SK-N-SH treated with all-trans-retinoic acid at 6 μM for 48 hours (cell line): ENCODE measurements at regions not wholly inside any gene's neighbourhood (a gene's known extent, or its start where the extent isn't known, plus 50 kb on each side); places are given as distances from the start of the nearest gene placed in this dataset.
A peak's percentile ranks its signal among the peaks of the same experiment; 100 is the strongest.

ENCODE experiments used
- ATAC-seq: fragments of 200-7000 bp; cut with Tn5 transposase; 3 replicates; pipeline ENCODE4 v1.9.1; 2020; ENCODE audit warnings: mild to moderate bottlenecking, moderate library complexity
- ARNTL ChIP-seq: fragments of 450-650 bp; formaldehyde crosslinking; IDR thresholded peaks from 2 replicates; pipeline ENCODE4 v1.5.0; 2020; ENCODE audit warnings: low read depth, mild to moderate bottlenecking, moderate library complexity, borderline replicate concordance
- BACH2 ChIP-seq: fragments of 250-450 bp; sonication (Bioruptor Pico); IDR thresholded peaks from 2 replicates; pipeline ENCODE4 v1.9.0; 2021; ENCODE audit warnings: mild to moderate bottlenecking, borderline replicate concordance
- CSDC2 ChIP-seq: fragments of 250-450 bp; sonication (Bioruptor Pico); IDR thresholded peaks from 2 replicates; pipeline ENCODE4 v1.5.0; 2020; ENCODE audit warnings: mild to moderate bottlenecking, moderate library complexity
- ESRRG ChIP-seq: fragments of 250-450 bp; sonication (Bioruptor Pico); IDR thresholded peaks from 2 replicates; pipeline ENCODE4 v1.6.1; 2021; ENCODE audit warnings: mild to moderate bottlenecking
- ISL1 ChIP-seq: fragments of 250-450 bp; sonication (Bioruptor Pico); IDR thresholded peaks from 2 replicates; pipeline ENCODE4 v2.1.2; 2022; ENCODE audit warnings: mild to moderate bottlenecking, moderate library complexity
- PPARA ChIP-seq: fragments of 250-450 bp; sonication (Bioruptor Pico); IDR thresholded peaks from 2 replicates; pipeline ENCODE4 v1.5.0; 2020; ENCODE audit warnings: mild to moderate bottlenecking, borderline replicate concordance
- SNAI2 ChIP-seq: fragments of 250-450 bp; sonication (Bioruptor Pico); IDR thresholded peaks from 2 replicates; pipeline ENCODE4 v1.5.0; 2020; ENCODE audit warnings: mild to moderate bottlenecking, moderate library complexity
- TCF4 ChIP-seq: fragments of 250-450 bp; sonication (Bioruptor Pico); IDR thresholded peaks from 2 replicates; pipeline ENCODE4 v1.8.0; 2021; ENCODE audit warnings: mild to moderate bottlenecking, moderate library complexity, borderline replicate concordance
- TOX ChIP-seq: fragments of 250-450 bp; sonication (Bioruptor Pico); IDR thresholded peaks from 2 replicates; pipeline ENCODE4 v1.8.0; 2021; ENCODE audit warnings: mild to moderate bottlenecking, moderate library complexity, borderline replicate concordance
- ZC3H10 ChIP-seq: fragments of 250-450 bp; sonication (Bioruptor Pico); IDR thresholded peaks from 2 replicates; pipeline ENCODE4 v1.5.1; 2021; ENCODE audit warnings: mild to moderate bottlenecking, moderate library complexity
- ZFP3 ChIP-seq: fragments of 250-450 bp; sonication (Bioruptor Pico); IDR thresholded peaks from 2 replicates; pipeline ENCODE4 v1.5.0; 2020; ENCODE audit warnings: mild to moderate bottlenecking, moderate library complexity
- ZFP30 ChIP-seq: fragments of 450-650 bp; formaldehyde crosslinking; IDR thresholded peaks from 2 replicates; pipeline ENCODE4 v1.5.0; 2022; ENCODE audit warnings: mild to moderate bottlenecking, moderate library complexity
- ZNF70 ChIP-seq: fragments of 450-650 bp; formaldehyde crosslinking; IDR thresholded peaks from 2 replicates; pipeline ENCODE4 v1.5.0; 2020; ENCODE audit warnings: mild to moderate bottlenecking, moderate library complexity
- ZNF8 ChIP-seq: fragments of 450-650 bp; formaldehyde crosslinking; IDR thresholded peaks from 2 replicates; pipeline ENCODE4 v1.5.0; 2020; ENCODE audit warnings: mild to moderate bottlenecking, moderate library complexity
- TF ChIP-seq, protein P1 (sequence below): fragments of 250-450 bp; sonication (Bioruptor Pico); IDR thresholded peaks from 2 replicates; pipeline ENCODE4 v1.5.0; 2020; ENCODE audit warnings: mild to moderate bottlenecking, moderate library complexity
- TF ChIP-seq, protein P2 (sequence below): fragments of 250-450 bp; sonication (Bioruptor Pico); IDR thresholded peaks from 2 replicates; pipeline ENCODE4 v1.5.1; 2020; ENCODE audit warnings: low read depth, mild to moderate bottlenecking, moderate library complexity
- TF ChIP-seq, protein P3 (sequence below): fragments of 250-450 bp; sonication (Bioruptor Pico); IDR thresholded peaks from 2 replicates; pipeline ENCODE4 v1.8.0; 2021; ENCODE audit warnings: low read depth, mild to moderate bottlenecking, moderate library complexity, borderline replicate concordance
- TF ChIP-seq, protein P4 (sequence below): fragments of 250-450 bp; sonication (Bioruptor Pico); IDR thresholded peaks from 2 replicates; pipeline ENCODE4 v1.5.1; 2021; ENCODE audit warnings: mild to moderate bottlenecking, moderate library complexity
- TF ChIP-seq, protein P5 (sequence below): fragments of 250-450 bp; sonication (Bioruptor Pico); IDR thresholded peaks from 2 replicates; pipeline ENCODE4 v1.8.0; 2020; ENCODE audit warnings: mild to moderate bottlenecking, moderate library complexity, borderline replicate concordance

DNA sequence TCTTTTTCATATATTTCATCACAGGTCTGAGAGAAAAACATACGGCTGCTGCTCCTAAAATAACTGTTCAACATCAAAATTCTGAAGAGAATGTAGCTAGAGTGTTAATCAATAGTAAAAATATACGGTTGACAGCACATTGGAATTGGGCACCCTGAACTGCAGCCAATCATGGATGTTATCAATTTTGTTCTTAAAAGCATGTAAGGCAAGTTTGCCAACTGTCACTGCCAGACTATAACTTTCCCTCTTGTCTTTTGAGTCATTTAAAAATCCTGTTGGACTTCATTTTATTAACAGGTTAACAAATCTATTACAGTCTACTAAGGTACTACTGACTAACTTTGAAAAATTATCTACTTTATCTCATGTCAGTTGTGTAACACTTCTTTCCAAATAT, 592.8 kb downstream of the HACE1 start:
- no peak for ATAC-seq
- TF ChIP-seq ZNF8 (CRISPR knock-in tag): no peak
- TF ChIP-seq ISL1: peak; percentile 79

DNA sequence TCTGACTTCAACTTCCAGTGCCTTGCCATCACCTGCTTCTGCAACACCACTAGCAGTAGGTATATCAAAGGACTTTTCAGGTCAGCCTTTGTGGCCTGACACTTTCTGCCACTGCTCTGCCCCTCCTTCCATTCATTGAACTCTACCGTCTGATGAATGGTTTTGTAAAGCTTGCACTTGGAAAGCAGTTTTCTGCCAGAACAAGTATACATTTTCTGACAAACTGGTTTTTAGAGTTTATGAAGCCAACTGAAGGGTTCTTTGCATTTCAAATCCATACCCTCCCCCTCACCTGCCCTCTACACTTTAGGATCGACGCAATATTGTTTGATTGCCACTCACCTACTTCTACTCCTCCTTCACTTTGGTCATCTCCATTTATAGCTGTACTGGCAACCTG, 603.1 kb downstream of the HACE1 start:
- no peak for ATAC-seq
- TF ChIP-seq ESRRG (CRISPR knock-in tag): no peak
- TF ChIP-seq, protein P1, sequence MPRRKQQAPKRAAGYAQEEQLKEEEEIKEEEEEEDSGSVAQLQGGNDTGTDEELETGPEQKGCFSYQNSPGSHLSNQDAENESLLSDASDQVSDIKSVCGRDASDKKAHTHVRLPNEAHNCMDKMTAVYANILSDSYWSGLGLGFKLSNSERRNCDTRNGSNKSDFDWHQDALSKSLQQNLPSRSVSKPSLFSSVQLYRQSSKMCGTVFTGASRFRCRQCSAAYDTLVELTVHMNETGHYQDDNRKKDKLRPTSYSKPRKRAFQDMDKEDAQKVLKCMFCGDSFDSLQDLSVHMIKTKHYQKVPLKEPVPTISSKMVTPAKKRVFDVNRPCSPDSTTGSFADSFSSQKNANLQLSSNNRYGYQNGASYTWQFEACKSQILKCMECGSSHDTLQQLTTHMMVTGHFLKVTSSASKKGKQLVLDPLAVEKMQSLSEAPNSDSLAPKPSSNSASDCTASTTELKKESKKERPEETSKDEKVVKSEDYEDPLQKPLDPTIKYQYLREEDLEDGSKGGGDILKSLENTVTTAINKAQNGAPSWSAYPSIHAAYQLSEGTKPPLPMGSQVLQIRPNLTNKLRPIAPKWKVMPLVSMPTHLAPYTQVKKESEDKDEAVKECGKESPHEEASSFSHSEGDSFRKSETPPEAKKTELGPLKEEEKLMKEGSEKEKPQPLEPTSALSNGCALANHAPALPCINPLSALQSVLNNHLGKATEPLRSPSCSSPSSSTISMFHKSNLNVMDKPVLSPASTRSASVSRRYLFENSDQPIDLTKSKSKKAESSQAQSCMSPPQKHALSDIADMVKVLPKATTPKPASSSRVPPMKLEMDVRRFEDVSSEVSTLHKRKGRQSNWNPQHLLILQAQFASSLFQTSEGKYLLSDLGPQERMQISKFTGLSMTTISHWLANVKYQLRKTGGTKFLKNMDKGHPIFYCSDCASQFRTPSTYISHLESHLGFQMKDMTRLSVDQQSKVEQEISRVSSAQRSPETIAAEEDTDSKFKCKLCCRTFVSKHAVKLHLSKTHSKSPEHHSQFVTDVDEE (CRISPR knock-in tag): no peak
- no peak for TF ChIP-seq PPARA (CRISPR knock-in tag)
- TF ChIP-seq BACH2 (CRISPR knock-in tag): no peak
- TF ChIP-seq, protein P2, sequence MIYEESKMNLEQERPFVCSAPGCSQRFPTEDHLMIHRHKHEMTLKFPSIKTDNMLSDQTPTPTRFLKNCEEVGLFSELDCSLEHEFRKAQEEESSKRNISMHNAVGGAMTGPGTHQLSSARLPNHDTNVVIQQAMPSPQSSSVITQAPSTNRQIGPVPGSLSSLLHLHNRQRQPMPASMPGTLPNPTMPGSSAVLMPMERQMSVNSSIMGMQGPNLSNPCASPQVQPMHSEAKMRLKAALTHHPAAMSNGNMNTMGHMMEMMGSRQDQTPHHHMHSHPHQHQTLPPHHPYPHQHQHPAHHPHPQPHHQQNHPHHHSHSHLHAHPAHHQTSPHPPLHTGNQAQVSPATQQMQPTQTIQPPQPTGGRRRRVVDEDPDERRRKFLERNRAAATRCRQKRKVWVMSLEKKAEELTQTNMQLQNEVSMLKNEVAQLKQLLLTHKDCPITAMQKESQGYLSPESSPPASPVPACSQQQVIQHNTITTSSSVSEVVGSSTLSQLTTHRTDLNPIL: no peak
- TF ChIP-seq ISL1: no peak
- TF ChIP-seq ZFP30 (CRISPR knock-in tag): no peak
- no peak for TF ChIP-seq ARNTL (CRISPR knock-in tag)
- no peak for TF ChIP-seq TCF4 (CRISPR knock-in tag)
- TF ChIP-seq SNAI2 (CRISPR knock-in tag): no peak
- TF ChIP-seq, protein P3, sequence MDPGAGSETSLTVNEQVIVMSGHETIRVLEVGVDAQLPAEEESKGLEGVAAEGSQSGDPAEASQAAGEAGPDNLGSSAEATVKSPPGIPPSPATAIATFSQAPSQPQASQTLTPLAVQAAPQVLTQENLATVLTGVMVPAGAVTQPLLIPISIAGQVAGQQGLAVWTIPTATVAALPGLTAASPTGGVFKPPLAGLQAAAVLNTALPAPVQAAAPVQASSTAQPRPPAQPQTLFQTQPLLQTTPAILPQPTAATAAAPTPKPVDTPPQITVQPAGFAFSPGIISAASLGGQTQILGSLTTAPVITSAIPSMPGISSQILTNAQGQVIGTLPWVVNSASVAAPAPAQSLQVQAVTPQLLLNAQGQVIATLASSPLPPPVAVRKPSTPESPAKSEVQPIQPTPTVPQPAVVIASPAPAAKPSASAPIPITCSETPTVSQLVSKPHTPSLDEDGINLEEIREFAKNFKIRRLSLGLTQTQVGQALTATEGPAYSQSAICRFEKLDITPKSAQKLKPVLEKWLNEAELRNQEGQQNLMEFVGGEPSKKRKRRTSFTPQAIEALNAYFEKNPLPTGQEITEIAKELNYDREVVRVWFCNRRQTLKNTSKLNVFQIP (CRISPR knock-in tag): no peak
- no peak for TF ChIP-seq ZNF70 (CRISPR knock-in tag)
- no peak for TF ChIP-seq ZNF8 (CRISPR knock-in tag)
- no peak for TF ChIP-seq CSDC2 (CRISPR knock-in tag)

DNA sequence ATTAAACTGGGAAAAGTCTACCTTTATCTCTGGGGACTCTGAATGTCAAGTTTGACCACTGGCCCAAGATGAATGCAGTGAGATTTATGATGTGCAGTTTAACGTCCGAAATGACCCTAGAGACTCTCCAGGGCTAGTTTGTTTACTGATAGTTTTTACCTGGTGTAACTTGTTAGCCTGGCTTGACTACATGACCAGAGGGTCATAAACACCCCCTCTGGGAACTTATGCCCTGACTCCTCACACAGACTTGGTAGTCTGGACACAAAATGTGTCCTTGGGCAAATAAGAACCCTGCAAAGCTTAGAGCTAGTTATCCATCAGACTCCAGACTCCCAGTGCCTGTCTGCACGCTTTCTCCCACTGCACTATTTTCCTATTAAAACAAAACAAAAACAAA, 606.5 kb downstream of the HACE1 start:
- no peak for TF ChIP-seq ZC3H10 (CRISPR knock-in tag)
- TF ChIP-seq ZFP3 (CRISPR knock-in tag): no peak
- TF ChIP-seq ISL1: no peak
- ATAC-seq: no peak

DNA sequence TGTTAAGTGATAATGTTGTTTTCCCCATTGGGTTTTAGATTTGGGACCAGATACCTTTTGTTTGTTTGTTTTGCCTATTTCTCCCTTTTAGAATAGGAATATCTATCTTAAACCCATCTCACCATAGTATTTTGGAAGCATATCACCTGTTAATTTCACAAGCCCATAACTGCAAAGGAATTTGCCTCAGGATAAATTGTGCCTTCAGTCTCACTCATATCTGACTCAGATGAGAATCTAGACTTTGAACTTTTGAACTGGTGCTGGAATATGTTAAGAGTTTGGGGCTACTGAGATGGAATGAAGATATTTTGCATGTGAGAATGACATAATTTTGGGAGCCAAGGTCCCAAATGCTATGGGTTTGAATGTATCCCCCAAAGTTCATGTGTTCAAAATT, 607.4 kb downstream of the HACE1 start:
- TF ChIP-seq, protein P3 (CRISPR knock-in tag): no peak
- TF ChIP-seq, protein P4, sequence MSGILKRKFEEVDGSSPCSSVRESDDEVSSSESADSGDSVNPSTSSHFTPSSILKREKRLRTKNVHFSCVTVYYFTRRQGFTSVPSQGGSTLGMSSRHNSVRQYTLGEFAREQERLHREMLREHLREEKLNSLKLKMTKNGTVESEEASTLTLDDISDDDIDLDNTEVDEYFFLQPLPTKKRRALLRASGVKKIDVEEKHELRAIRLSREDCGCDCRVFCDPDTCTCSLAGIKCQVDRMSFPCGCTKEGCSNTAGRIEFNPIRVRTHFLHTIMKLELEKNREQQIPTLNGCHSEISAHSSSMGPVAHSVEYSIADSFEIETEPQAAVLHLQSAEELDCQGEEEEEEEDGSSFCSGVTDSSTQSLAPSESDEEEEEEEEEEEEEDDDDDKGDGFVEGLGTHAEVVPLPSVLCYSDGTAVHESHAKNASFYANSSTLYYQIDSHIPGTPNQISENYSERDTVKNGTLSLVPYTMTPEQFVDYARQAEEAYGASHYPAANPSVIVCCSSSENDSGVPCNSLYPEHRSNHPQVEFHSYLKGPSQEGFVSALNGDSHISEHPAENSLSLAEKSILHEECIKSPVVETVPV (CRISPR knock-in tag): no peak
- no peak for TF ChIP-seq PPARA (CRISPR knock-in tag)
- TF ChIP-seq ZFP3 (CRISPR knock-in tag): no peak
- ATAC-seq: no peak

DNA sequence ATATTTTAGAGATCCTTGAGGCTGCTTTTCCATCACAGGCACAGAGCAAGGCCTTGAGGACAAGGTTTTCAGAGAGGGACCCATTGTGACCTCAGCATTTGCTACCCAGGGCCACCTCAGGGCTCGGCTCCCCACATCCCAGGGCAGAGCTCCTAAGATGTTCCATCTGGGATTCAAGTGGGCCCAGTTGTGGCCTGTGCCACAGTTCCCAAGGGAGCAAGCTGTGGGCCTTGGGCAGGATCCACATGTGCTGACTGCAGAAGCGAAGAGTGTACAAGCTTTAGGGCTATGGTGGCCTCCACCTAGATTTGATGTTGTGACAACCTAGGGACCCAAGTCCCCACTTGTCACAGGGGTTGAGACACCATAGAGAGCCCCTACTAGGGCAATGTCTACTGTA, 608.1 kb downstream of the HACE1 start:
- no peak for ATAC-seq
- TF ChIP-seq CSDC2 (CRISPR knock-in tag) (no peak), ZFP30 (CRISPR knock-in tag) (no peak), PPARA (CRISPR knock-in tag) (no peak), TOX (CRISPR knock-in tag) (no peak), ISL1 (no peak)
- TF ChIP-seq, protein P1 (CRISPR knock-in tag): no peak
- TF ChIP-seq, protein P5, sequence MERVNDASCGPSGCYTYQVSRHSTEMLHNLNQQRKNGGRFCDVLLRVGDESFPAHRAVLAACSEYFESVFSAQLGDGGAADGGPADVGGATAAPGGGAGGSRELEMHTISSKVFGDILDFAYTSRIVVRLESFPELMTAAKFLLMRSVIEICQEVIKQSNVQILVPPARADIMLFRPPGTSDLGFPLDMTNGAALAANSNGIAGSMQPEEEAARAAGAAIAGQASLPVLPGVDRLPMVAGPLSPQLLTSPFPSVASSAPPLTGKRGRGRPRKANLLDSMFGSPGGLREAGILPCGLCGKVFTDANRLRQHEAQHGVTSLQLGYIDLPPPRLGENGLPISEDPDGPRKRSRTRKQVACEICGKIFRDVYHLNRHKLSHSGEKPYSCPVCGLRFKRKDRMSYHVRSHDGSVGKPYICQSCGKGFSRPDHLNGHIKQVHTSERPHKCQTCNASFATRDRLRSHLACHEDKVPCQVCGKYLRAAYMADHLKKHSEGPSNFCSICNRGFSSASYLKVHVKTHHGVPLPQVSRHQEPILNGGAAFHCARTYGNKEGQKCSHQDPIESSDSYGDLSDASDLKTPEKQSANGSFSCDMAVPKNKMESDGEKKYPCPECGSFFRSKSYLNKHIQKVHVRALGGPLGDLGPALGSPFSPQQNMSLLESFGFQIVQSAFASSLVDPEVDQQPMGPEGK (CRISPR knock-in tag): no peak
